NOMO-1 treated with DMSO at 0.1 percent for 48 hours (cell line): ENCODE measurements at regions not wholly inside any gene's neighbourhood (a gene's known extent, or its start where the extent isn't known, plus 50 kb on each side); places are given as distances from the start of the nearest gene placed in this dataset.

Experiments
- DNase-seq: peaks from one replicate; lab custom pipeline; 2025; ENCODE audit not compliant: unreplicated experiment; lab: John Stamatoyannopoulos, UW

GRCh38 chr13:62678039-62678438 is 1262.4 kb upstream of the PCDH20 start:
- DNase-seq = no peak

GRCh38 chr13:62663767-62664166 is 1248.1 kb upstream of the PCDH20 start:
- no peak for DNase-seq

- no peak for DNase-seq
These were observed 1243.7 kb upstream of the PCDH20 start for GRCh38 chr13:62659365-62659764.

GRCh38 chr13:62653371-62653770 is 1237.7 kb upstream of the PCDH20 start:
- no peak for DNase-seq

GRCh38 chr13:62643799-62644524 is 1228.3 kb upstream of the PCDH20 start:
- DNase-seq = no peak

GRCh38 chr13:62643007-62643483 is 1227.4 kb upstream of the PCDH20 start:
- DNase-seq = no peak

- no peak for DNase-seq
These were observed 1219.5 kb upstream of the PCDH20 start for GRCh38 chr13:62635161-62635560.

- DNase-seq = no peak
These were observed 1217.8 kb upstream of the PCDH20 start for GRCh38 chr13:62633448-62633847.

- no peak for DNase-seq
These were observed 1216.0 kb upstream of the PCDH20 start for GRCh38 chr13:62631619-62632018.

- no peak for DNase-seq
These were observed 1215.5 kb upstream of the PCDH20 start for GRCh38 chr13:62631124-62631523.

GRCh38 chr13:62629618-62630017 is 1214.0 kb upstream of the PCDH20 start:
- no peak for DNase-seq

GRCh38 chr13:62627226-62627625 is 1211.6 kb upstream of the PCDH20 start:
- no peak for DNase-seq

- no peak for DNase-seq
These were observed 1211.1 kb upstream of the PCDH20 start for GRCh38 chr13:62626771-62627170.

GRCh38 chr13:62625214-62625881 is 1209.7 kb upstream of the PCDH20 start:
- DNase-seq = no peak

- DNase-seq = no peak
These were observed 1198.2 kb upstream of the PCDH20 start for GRCh38 chr13:62613819-62614218.

- no peak for DNase-seq
These were observed 1195.7 kb upstream of the PCDH20 start for GRCh38 chr13:62611343-62611742.

- DNase-seq = no peak
These were observed 1183.1 kb upstream of the PCDH20 start for GRCh38 chr13:62598708-62599107.

- DNase-seq = no peak
These were observed 1180.3 kb upstream of the PCDH20 start for GRCh38 chr13:62595976-62596375.

- no peak for DNase-seq
These were observed 1178.2 kb upstream of the PCDH20 start for GRCh38 chr13:62593804-62594203.

GRCh38 chr13:62583466-62583865 is 1167.8 kb upstream of the PCDH20 start:
- no peak for DNase-seq

- no peak for DNase-seq
These were observed 1162.8 kb upstream of the PCDH20 start for GRCh38 chr13:62578402-62578801.

GRCh38 chr13:62564770-62565169 is 1149.1 kb upstream of the PCDH20 start:
- DNase-seq = no peak

- DNase-seq = no peak
These were observed 1147.6 kb upstream of the PCDH20 start for GRCh38 chr13:62563251-62563650.
